ENCODE measurements at regions not wholly inside any gene's neighbourhood (a gene's known extent, or its start where the extent isn't known, plus 50 kb on each side); places are given as distances from the start of the nearest gene placed in this dataset.

DNA sequence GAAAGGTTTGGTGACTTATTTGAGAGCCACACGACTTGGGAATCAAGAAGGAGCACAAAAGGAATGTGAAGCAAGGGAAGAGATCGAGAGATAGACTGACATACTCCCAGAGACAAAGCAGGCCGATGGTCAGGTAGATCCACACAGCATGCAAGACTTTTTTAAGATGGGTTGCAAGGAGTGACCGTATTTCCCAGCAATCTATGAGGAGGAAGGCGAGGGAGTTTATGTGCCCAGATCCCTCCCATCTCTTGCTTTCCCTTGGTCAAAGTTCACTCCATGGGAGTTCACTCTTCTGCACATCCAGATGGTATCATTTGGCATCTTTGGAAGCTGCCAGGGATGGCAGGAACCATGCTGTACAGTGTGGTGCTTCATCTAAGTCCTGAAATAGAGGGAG lies 148.9 kb downstream of the RMI1 start:
- DNase-seq: no peak

DNA sequence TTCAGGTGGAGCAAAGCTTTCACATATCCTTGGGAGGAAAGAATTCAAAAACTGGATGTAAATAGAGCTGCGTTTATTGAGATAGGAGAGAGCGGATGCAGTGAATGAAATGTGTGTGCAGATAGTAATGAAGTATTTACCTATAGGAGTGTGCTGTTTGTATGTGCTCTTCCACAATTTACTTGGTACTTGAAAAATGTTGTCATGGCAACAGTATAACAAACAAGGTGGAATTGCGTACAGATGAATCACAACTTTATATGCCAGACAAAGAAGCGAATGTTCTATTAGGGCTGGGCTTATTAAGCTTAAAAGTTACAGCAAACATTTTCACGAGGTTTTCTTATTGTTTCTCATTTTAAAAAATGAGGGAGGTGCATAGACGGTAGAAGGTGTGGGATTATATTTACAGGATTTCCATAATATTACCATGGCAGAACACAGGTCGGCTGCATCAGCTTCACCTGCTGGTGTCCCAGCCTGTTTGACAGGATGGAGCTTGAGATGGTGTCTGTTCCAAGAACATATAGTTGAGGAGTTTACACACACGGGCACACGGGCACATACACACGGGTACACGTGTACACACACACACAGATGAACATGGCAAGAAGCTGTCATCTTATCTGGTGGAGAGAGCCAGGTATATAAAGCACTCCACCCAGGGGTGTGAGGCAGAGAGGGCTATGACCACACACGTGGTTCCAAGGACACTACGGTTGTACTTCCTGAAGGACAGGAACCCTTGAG lies 155.7 kb downstream of the RMI1 start:
- DNase-seq: no peak

DNA sequence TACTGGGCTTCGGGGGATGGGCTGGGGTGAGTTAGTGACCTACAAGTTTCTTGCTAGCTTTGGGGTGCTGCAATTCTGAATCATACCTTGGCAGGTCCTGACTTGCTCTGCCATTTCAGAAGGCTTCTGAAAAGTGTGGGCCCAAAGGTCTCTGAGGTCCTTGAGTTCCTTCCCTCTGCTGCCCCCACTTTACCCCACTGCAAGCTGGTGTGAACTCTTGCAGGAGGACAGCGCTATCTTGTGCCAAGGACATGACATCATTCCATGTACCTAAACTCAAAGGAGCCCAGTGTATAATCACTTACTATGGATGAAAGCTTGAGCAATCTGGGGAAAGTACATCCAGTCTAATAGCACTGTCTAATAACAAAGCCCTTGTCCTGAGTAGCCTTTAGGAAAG lies 157.4 kb downstream of the RMI1 start:
- no peak for DNase-seq

DNA sequence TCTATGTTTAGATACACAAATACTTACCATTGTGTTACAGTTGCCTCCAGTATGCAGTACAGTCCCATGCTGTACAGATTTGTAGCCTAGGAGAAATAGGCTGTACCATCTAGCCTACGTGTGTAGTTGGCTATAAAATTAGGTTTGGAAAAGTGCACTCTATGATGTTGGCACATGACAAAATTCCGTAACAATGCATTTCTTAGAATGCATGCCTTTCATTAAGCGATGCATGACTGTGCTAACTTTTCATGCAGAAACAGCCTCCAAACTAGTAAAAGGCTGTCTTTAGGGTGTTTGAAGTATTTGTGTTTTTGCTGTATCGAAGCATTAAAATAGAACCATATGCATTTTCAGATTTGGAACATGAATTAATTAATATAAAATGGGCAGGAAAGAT lies 157.9 kb downstream of the RMI1 start:
- no peak for DNase-seq

DNA sequence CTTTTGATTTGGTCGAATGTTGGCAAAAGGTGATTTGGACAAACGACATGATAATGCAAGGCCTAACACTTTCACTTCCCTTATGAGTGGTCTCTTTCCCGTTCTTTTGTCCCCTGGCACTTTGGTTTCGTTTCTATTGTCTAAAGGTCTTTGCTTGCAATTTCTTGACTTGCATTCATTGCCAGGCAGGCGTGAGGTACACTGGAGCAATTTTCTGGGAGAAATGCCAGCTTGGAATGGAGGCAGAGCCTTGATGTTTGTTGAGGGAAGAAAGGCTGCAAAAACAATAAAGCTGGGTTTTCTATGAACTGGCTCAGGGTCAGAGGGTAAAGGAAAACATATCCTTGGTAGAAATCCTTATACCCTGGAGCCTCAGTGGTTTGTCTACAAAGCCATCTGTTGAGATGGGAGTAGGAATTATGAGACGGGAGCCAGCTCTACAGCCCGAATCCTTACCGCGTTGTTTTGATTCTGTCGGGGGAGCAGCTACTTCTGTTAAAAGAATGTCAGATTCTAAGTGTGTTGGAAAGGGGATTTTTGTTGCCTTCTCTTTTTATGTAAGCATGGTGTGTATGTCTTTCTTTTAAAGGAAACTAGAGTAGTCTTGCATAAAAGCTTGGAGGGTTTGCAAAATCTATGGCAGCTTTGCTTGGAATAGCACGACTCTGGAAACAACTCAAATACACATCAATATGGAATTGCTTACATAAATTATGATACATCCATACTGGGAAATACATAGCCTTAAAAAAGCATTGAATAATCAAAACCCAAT lies 158.9 kb downstream of the RMI1 start:
- DNase-seq: no peak

DNA sequence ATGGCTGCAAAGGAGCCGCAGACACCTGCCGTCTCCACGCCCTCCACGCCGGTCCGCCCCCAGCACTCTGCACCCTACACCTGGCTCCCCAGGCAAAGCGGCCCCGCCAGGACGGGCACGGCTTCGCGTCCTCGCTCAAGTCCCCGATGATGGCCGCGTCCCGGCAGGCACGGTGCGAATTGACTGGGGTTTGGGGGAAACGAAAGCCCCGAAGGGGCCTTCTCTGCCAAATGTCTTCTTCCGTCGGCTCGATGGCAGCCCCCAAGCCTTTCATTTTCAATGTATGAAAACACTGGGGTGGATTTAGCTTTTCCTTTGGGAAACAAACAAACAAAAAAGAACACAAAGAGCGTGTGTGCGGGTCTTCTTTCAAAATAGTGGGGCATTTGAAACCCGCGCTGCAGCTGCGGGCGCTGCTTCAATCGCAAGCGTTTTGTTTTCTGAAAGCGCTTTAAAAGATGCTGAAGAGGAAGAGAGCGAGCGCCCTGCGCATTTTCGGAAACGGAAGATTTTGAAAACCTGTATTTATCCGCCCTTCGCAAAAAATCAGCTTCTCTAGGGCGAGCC lies 160.0 kb downstream of the RMI1 start:
- DNase-seq: no peak

DNA sequence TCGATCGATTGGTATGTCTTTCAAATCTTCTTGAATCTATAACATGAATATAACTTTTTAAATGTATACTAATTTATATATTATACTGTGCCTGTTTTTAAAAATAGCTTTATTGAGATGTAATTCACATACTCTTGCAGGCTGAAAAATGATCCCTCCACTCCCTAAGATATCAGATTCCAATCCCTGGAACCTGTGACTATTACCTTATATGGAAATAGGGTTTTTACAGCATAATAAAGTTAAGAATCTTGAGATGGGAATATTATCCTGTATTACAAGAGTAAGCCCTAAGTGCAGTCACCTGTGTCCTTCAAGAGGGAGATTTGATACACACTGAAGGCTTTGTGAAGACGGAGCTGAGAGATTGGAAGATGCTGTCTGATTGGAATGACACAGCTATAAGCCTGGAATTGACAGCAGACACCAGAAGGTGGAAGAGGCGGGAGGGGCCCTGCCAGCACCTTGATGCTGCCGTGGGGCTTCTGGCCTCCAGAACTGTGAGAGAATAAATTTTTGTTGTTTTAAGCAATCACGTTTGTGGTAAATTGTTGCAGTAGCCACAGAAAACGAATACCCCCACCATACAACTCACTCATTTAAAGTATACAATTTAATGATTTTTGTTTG lies 161.3 kb downstream of the RMI1 start:
- DNase-seq: no peak

DNA sequence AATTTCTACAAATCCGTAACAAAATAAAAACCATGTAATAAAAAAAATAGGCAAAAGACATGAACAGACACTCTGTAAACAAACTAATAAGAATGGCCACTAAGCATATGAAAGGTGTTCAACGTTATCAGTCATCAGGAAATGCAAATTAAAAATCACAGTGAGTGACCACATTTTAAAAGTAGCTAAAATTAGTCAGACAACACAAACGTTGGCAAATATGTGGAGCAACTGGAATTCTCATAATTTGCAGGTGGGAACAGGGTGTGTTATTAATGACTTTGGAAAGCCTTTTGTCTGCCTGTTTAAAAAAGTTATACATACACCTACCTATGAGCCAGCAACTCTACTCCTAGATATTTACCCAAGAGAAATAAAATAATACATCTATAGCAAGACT lies 164.4 kb downstream of the RMI1 start:
- DNase-seq: no peak

DNA sequence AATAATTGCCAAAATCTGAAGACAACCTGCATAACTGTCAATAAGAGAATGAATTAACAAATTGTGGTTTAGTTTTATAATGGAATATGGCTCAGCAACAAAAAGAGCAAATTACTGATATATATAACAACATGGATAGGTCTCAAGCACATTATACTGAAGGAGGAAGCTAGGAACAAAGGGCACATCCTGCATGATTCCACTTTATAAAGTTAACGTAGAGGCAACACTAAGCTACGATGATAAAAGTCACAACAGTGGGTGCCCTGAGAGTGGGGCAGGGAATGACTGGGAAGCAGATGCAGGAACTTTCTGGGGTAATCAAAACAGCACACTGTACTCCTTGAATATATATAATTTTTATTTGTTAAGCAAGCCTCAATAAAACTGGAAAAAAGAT lies 165.2 kb downstream of the RMI1 start:
- no peak for DNase-seq

DNA sequence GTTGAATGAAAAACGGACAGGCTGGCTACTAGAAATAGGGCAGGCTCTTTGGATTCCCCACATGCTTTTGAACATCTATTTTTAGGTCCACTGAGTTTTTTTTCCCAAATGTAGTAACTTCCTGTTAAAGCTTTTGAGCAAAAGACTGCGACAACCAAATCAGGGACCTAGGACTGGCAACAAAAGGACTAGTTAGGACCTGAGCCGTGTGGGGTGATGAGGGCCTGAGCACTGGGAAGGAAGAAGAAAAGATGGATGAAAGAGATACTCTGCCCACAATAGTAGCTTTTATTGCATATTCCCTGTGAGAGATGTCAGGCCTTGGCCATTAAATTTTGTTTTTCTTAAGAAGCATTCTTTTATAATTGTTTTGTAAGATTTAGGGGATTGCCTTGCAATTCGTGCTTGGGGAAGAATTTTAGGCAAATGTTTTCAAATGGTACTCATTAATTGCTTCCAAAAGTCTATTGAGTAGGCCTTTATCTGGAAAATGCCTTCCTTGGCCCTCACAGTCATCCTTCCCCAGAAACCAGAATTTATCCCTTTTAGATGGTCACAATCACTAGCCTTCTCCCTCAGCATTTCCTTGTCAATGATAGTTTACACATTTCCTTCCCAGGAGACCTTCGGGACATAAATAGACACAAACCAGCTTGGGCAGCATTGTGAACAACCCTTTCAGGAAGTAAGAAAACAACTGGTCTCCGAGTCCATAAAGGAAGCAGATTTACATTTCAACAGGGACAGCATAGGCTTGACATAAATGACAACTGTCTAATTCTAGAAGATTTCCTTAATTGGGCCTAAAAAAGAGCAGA lies 166.5 kb downstream of the RMI1 start:
- DNase-seq: no peak

DNA sequence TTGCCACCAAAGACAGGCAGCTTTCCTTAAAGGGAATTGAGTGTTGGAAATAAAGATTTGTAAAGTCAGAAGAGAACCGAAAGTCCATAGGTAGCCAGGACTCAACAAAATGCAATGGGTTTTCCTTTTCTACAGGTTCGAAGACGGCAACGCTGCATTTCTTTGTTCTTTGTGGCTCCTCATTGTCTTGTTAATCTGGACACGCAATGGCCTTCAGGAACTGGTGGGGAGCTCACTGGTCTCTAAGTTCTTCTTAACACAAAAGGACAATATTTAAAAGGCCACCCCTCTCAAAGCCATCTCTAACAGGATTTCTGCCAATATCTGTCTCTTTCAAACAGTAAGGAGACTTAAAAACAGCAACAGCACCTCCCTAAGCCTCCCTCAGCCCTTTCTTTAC lies 170.6 kb downstream of the RMI1 start:
- no peak for DNase-seq

DNA sequence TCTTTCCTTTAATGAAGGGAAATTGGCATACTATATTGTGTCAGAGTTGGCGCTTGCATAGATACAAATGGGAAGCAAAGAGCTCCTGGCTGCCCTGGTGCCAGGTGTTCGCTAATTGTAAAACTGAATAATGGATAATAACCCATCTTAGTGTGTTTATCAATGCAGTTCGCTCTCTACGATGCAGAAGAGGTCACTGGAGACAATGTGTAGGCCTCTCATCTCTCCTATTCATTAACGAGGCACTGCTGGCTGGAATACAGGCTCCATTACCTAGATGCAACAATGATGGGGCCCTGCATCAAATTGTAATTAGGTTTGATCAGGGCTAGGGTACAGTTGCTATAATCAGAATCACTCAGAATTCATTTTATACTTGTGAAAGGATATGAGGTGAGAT lies 171.0 kb downstream of the RMI1 start:
- DNase-seq: no peak

DNA sequence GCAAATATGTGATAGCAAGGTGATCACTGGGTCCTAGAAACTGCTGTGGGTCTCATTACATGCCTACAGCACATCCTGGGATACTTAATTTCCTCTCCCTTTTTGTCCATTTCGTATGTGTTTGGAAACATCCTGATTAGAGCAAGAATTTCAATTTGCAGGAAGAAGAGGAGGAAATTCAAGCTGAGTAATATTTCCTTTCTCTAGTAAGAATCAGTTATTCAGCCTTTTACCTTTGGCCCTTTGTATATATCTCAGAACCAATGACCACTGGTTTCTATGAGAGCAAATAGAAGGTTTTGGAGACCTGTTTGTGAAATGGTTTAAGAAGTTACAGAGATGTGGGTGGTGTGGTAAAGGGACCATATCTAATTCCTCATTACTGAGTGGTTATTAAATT lies 171.6 kb downstream of the RMI1 start:
- DNase-seq: no peak

DNA sequence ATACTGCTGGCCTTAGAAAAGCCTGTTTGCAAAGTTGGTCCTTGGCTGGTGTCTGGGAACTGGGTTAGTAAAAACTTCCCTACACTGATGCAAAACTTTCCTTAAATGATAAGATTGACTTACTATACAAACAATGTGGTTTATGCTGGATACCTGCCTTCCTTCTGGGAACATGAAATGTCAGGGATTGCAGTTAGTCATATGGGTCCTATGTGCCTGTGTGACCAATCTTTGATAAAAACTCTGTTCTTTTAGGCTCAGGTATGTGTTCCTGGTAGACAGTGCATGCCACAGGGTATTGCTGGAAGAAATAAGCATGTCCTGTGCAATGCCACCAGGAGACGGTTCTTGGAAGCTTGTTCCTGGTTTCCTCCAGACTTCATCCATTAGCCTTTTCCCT lies 173.3 kb downstream of the RMI1 start:
- DNase-seq: no peak

DNA sequence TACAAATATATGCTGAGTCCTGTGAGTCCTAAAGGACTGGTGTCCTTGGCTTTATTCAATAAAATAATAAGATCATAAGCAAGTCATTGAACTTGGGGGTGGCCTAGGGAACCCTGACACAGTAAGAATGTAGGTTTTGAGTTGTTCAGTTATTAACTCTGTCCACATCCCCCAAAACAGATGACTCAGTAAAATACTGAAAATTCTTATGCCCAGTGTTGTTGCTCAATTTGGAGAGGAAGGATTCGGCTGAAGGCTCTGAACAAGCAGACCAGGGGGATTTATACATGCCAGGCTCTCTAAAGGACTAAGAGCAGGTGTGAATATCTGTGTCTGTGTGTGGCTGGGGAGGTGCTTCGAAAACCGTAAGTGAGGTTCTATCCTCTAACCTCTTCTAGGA lies 173.7 kb downstream of the RMI1 start:
- no peak for DNase-seq

DNA sequence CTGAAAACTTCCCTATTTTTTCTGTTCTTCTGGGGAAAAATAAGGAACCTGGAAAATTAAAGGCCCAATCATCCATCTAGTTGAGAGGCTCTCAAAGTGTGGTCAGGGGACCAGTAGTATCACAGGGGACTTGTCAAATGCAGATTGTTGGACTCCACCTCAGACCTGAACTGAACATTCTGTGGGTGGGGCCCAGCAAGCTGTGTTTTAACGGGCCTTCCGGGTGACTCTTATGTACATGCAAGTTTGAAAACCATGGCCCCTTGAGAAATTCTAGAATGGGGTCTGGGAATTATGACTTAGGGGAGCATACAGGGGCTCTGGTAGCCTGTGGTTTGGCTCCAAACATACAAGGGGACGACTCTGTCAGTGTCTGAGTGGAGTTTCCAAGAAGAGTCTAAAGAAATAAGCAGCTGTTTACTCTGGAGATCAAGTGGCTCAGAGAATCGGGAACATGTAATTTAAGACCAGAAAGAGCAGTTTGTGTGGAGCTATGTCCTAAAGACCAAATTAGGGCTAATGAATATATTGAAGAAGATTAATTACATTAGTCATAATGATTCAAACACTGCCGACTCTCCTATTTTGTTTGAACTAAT lies 177.4 kb downstream of the SLC28A3 start:
- DNase-seq: no peak

DNA sequence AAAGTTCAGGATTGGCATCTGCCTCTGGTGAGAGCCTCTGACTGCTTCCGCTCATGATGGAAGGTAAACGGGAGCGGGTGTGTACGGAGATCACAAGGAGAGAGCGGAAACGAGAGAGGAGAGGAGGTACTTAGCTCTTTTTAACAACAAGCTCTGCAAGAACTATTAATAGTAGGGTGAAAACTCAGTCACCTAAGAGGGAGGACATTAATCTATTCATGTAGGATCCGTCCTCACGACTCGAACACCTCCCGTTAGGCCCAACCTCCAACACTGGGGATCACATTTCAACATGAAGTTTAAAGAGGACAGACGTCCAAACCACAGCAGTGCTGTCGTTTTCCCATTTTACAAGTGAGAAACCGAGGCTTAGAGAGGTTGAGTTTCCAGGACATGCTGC lies 173.7 kb downstream of the SLC28A3 start:
- DNase-seq: no peak

DNA sequence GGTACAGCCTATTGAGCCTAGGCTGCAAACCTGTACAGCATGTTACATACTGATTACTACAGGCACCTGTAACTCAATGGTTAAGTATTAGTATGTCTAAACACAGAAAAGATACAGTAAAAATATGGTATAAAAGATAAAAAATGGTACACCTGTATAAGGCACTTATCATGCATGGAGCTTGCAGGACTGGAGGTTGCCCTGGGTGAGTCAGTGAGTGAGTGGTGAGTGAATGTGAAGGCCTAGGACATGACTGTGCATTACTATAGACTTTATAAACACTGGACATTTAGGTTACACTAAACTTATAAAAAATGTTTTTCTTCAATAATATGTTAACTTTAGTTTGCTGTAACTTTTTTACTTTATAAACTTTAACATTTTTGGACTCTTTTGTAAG lies 171.3 kb downstream of the SLC28A3 start:
- no peak for DNase-seq

DNA sequence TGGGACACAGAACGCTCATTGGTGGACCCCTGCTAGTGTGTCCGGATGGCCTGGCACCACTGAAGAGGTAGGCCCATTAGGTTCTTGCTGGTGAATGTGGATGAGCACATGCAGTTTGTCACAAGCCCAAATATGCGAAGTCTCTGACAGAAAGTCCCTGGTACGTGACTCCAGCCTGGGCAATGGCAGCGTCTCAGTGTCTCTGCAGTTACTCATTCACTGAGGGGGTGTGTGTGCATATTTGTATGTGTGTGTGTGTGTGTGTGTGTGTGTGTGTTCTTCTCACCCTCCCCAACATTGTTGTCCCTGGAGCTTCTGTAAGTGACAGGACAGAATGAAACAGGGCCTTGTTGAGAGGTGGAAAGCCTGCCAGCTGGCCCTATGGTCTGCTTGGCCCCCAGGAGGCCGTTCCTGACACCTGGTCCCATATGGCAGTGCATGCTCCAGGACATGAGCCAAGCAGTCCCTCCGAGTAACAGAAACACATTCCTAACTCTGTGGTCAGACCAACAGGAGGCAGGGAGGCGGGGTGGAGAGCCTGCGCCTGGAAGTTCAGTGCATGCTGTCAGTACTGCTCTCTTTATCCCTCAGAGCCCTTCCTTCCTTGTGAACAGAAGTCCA lies 169.9 kb downstream of the SLC28A3 start:
- DNase-seq: peak; percentile 52

DNA sequence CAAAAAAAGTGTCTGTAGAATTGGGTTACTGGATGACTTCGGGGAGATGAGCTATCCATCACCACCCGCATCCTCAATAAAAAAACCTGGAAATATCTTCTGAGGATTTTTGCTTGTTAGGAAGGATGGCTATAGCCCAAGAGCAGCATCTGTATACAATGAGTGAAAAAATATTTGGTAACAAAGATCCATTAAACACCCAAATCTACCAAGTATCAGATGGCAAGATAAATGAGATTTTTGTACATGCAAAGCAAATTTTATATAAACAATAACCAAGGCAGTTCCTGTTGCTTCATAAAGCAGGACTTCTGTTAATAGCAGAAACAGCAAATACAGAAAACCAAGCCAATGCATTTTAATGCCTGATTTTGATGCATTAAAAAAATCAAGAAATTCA lies 166.6 kb downstream of the SLC28A3 start:
- no peak for DNase-seq

DNA sequence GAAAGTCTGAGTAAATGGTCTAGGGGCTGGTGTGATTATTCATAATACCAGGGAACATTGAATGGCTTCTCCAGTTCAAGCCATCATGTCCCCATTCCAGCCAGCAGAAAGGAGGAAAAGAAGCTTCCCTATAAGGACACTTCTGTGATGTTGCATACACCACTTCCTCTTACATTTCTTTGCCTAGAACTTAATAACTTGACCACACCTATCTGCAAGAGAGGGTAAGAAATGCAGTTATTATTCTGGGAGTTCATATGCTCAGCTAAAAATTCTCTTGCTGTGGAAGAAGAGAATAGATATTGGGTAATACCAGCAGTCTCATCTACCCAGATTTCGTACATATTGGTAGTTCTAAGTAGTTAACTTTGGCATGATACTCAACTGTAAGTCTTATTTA lies 166.1 kb downstream of the SLC28A3 start:
- no peak for DNase-seq

All from renal pelvis (tissue), 1 donor.